IMR-90 (cell line): ENCODE measurements at regions not wholly inside any gene's neighbourhood (a gene's known extent, or its start where the extent isn't known, plus 50 kb on each side); places are given as distances from the start of the nearest gene placed in this dataset.

Experiments
- ATAC-seq: fragments of 200-7000 bp; cut with Tn5 transposase; 2 replicates; pipeline ENCODE4 v1.9.1; 2020; ENCODE audit warnings: low read depth, mild to moderate bottlenecking, moderate library complexity
- BruUV-seq: library from RNA; stranded (reverse); fragments of 400-500 nt; replicated peaks from 2 replicates; lab custom pipeline; 2021; lab: Mats Ljungman, UMichigan
- CTCF ChIA-PET: fragments of 300-600 bp; formaldehyde crosslinking; extraction: SDS; loops from one replicate; lab custom pipeline; 2021; ENCODE audit warnings: antibody characterized with exemption; lab: Yijun Ruan, JAX
- POLR2A ChIA-PET: fragments of 300-600 bp; sonication (Branson Sonifier 250); formaldehyde crosslinking; loops from one replicate; lab custom pipeline; 2022; ENCODE audit warnings: antibody characterized with exemption; ENCODE audit not compliant: unreplicated experiment; lab: Charles Lee
- DNase-seq: peaks from one replicate; pipeline ENCODE4 v3.0.0; 2013
- H2AFZ ChIP-seq: replicated peaks from 2 replicates; pipeline ENCODE3; 2013; ENCODE audit warnings: low read length, mild to moderate bottlenecking; ENCODE audit not compliant: poor library complexity
- H2AK5ac ChIP-seq: 2 replicates; pipeline ENCODE4 v1.6.1; 2013; ENCODE audit warnings: low read depth, low read length, inconsistent platforms
- H2AK9ac ChIP-seq: replicated peaks from 2 replicates; pipeline ENCODE3; 2013; ENCODE audit warnings: mild to moderate bottlenecking, low read depth, low read length, moderate library complexity; ENCODE audit not compliant: poor library complexity
- H2BK120ac ChIP-seq: 2 replicates; pipeline ENCODE4 v1.6.1; 2013; ENCODE audit warnings: low read depth, low read length, inconsistent platforms
- H2BK15ac ChIP-seq: 3 replicates; pipeline ENCODE4 v1.6.1; 2013; ENCODE audit warnings: low read depth, low read length, inconsistent platforms
- H2BK20ac ChIP-seq: 2 replicates; pipeline ENCODE4 v1.6.1; 2013; ENCODE audit warnings: low read depth, mild to moderate bottlenecking, inconsistent platforms, low read length, moderate library complexity
- H2BK5ac ChIP-seq: 2 replicates; pipeline ENCODE4 v1.6.1; 2013; ENCODE audit warnings: mild to moderate bottlenecking, low read depth, low read length, inconsistent platforms; ENCODE audit not compliant: poor library complexity, severe bottlenecking
- H3K14ac ChIP-seq: replicated peaks from 2 replicates; pipeline ENCODE4 v1.6.1; 2013; ENCODE audit warnings: low read depth, low read length, inconsistent platforms
- H3K18ac ChIP-seq: 2 replicates; pipeline ENCODE4 v1.6.1; 2013; ENCODE audit warnings: low read depth, low read length, control low read depth
- H3K23ac ChIP-seq: 2 replicates; pipeline ENCODE4 v1.6.1; 2013; ENCODE audit warnings: low read depth, low read length, inconsistent platforms
- H3K27ac ChIP-seq: 2 replicates; pipeline ENCODE4 v1.5.1; 2013; ENCODE audit warnings: mild to moderate bottlenecking, control low read depth, low read length; ENCODE audit not compliant: insufficient read depth
- H3K27me3 ChIP-seq: 2 replicates; pipeline ENCODE4 v1.6.1; 2013; ENCODE audit warnings: low read length; ENCODE audit not compliant: control insufficient read depth, insufficient read depth
- H3K36me3 ChIP-seq: 2 replicates; pipeline ENCODE4 v1.6.1; 2013; ENCODE audit warnings: low read length, mixed read lengths; ENCODE audit not compliant: control insufficient read depth, insufficient read depth
- H3K4ac ChIP-seq: 2 replicates; pipeline ENCODE4 v1.6.1; 2013; ENCODE audit warnings: low read depth, low read length, inconsistent platforms
- H3K4me1 ChIP-seq: 2 replicates; pipeline ENCODE4 v1.6.1; 2013; ENCODE audit warnings: low read length, mixed read lengths; ENCODE audit not compliant: control insufficient read depth, insufficient read depth
- H3K4me2 ChIP-seq: 2 replicates; pipeline ENCODE4 v1.6.1; 2013; ENCODE audit warnings: low read depth, mild to moderate bottlenecking, control low read depth, low read length, moderate library complexity
- H3K4me3 ChIP-seq: 2 replicates; pipeline ENCODE4 v1.5.1; 2013; ENCODE audit warnings: low read depth, mild to moderate bottlenecking, control low read depth, low read length, moderate library complexity; ENCODE audit not compliant: insufficient read depth
- H3K56ac ChIP-seq: 2 replicates; pipeline ENCODE4 v1.6.1; 2013; ENCODE audit warnings: low read length, inconsistent platforms; ENCODE audit not compliant: insufficient read depth; ENCODE audit errors: extremely low read depth
- H3K79me1 ChIP-seq, 2 experiments: 2 replicates each; pipeline ENCODE4 v1.6.1; 2013; ENCODE audit warnings: low read length in 2 of 2, inconsistent platforms in 1 of 2, low read depth in 1 of 2
- H3K9ac ChIP-seq: 2 replicates; pipeline ENCODE4 v1.6.1; 2013; ENCODE audit warnings: low read depth, low read length, control low read depth
- H3K9me1 ChIP-seq: 2 replicates; pipeline ENCODE4 v1.6.1; 2013; ENCODE audit warnings: low read length, inconsistent platforms; ENCODE audit not compliant: insufficient read depth
- H3K9me3 ChIP-seq: 2 replicates; pipeline ENCODE4 v1.6.1; 2013; ENCODE audit warnings: low read length; ENCODE audit not compliant: control insufficient read depth, insufficient read depth
- H4K20me1 ChIP-seq: 2 replicates; pipeline ENCODE4 v1.6.1; 2013; ENCODE audit warnings: low read length, inconsistent platforms; ENCODE audit not compliant: insufficient read depth
- H4K5ac ChIP-seq: 2 replicates; pipeline ENCODE4 v1.6.1; 2013; ENCODE audit warnings: mild to moderate bottlenecking, low read depth, low read length, control low read depth
- H4K8ac ChIP-seq, 2 experiments: 2 replicates each; pipeline ENCODE4 v1.6.1; 2013; ENCODE audit warnings: low read depth in 2 of 2, low read length in 2 of 2, control low read depth in 1 of 2, inconsistent platforms in 1 of 2
- H4K91ac ChIP-seq: 2 replicates; pipeline ENCODE4 v1.6.1; 2013; ENCODE audit warnings: low read depth, low read length, inconsistent platforms; ENCODE audit not compliant: insufficient read depth
- CHD1 ChIP-seq: IDR thresholded peaks from 2 replicates; pipeline ENCODE4 v1.6.1; 2012; ENCODE audit warnings: low read depth, low read length, improper control_type of control experiment
- NFE2L2 ChIP-seq: fragments of 150-350 bp; IDR thresholded peaks from 2 replicates; pipeline ENCODE4 v1.6.1; 2016; ENCODE audit warnings: low read depth, mild to moderate bottlenecking, low read length
- RFX5 ChIP-seq: IDR thresholded peaks from 2 replicates; pipeline ENCODE4 v1.8.0; 2012; ENCODE audit warnings: low read depth, mild to moderate bottlenecking, low read length, moderate library complexity
- WGBS, 2 experiments: methylation state at CpG; one replicate each; pipeline versions ENCODE4 v1.1.5 to v1.1.7; 2013; ENCODE audit warnings: missing lambda C conversion rate in 2 of 2; ENCODE audit not compliant: insufficient read length in 1 of 2; ENCODE audit errors: extremely low coverage in 2 of 2; 5-methylcytosine and 5-hydroxymethylcytosine counted together
- dilution Hi-C: fragments of 300-500 bp; cut with HindIII; formaldehyde crosslinking; loops from one replicate; pipeline ENCODE4 v1.14.3; 2018; ENCODE audit warnings: low sequenced_read_pairs; ENCODE audit not compliant: unreplicated experiment
- in situ Hi-C: fragments of 300-500 bp; cut with MboI; formaldehyde crosslinking; loops from 3 replicates; pipeline ENCODE4 v1.14.3; 2019; ENCODE audit warnings: low sequenced_read_pairs, inconsistent platforms, mixed read lengths
- intact Hi-C: fragments of 100-400 bp; cut with micrococcal nuclease; formaldehyde crosslinking; loops from 2 replicates; pipeline ENCODE4 v1.10.0; 2022
- TF ChIP-seq, protein P1 (sequence below): fragments of 150-350 bp; IDR thresholded peaks from 2 replicates; pipeline ENCODE4 v1.6.1; 2016; ENCODE audit warnings: low read depth, mild to moderate bottlenecking, low read length, moderate library complexity, borderline replicate concordance

DNA sequence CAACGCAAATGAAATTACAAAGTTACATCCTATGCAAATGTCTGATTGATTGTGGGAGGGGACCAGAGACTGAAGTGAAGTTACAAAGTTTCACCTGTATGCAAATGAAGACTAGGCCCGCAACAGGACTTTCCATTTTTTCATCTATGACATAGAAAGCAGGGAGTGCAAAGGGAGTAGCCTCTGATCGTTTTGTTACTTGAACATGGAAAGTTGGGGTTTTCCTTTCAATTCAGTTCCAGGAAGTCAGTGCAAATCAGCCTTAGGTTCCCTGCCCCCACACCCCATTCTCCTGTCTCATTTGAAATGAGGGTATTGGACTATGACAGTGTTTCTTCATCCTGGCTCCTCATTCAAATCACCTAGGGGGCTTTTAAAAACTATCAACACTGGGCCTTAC, 96.9 kb upstream of the HABP2 start:
- Histone ChIP-seq H2AK9ac (no peak overlapping the region), H3K79me1 (no peaks in the 10 kb centered on the region), H4K8ac (no peak overlapping the region), H3K36me3 (no peaks in the 10 kb centered on the region), H4K91ac (no peak overlapping the region), H4K5ac (no peak overlapping the region), H3K23ac (no peak overlapping the region), H3K27ac (no peak overlapping the region), H4K20me1 (no peaks in the 10 kb centered on the region), H3K14ac (no peak overlapping the region), H3K56ac (no peak overlapping the region), H2BK15ac (no peak overlapping the region), H3K4me2 (no peak overlapping the region), H3K9me1 (no peaks in the 10 kb centered on the region), H2BK5ac (no peak overlapping the region), H2AFZ (no peak overlapping the region), H3K4me1 (no peaks in the 10 kb centered on the region), H3K27me3 (no peaks in the 10 kb centered on the region; the same call in 1 of the 2 replicates), H3K18ac (no peak overlapping the region), H3K4ac (no peak overlapping the region), H3K9ac (no peak overlapping the region), H3K4me3 (no peak overlapping the region), H2AK5ac (no peak overlapping the region), H2BK20ac (no peak overlapping the region), H3K9me3 (no peaks in the 10 kb centered on the region), H2BK120ac (no peak overlapping the region)
- no peak for DNase-seq
- no CpG with 5 or more reads among the region's 3 CpGs for WGBS, 2 experiments
- no TSS peak for BruUV-seq
- dilution Hi-C loops = no loop called here
- no peak for ATAC-seq
- in situ Hi-C loops = no loop called here
- POLR2A ChIA-PET = no interaction called here
- CTCF ChIA-PET = no interaction called here
- intact Hi-C loops = loop anchor here (10.0 kb wide), 1 partner anchor 981 kb away; no protein-coding TSS in a partner anchor
- TF ChIP-seq, protein P1, sequence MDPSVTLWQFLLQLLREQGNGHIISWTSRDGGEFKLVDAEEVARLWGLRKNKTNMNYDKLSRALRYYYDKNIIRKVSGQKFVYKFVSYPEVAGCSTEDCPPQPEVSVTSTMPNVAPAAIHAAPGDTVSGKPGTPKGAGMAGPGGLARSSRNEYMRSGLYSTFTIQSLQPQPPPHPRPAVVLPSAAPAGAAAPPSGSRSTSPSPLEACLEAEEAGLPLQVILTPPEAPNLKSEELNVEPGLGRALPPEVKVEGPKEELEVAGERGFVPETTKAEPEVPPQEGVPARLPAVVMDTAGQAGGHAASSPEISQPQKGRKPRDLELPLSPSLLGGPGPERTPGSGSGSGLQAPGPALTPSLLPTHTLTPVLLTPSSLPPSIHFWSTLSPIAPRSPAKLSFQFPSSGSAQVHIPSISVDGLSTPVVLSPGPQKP = no peak
- TF ChIP-seq NFE2L2 = no peak
- no peak for TF ChIP-seq RFX5
- no peak for TF ChIP-seq CHD1
